MM.1S (cell line): ENCODE measurements at regions not wholly inside any gene's neighbourhood (a gene's known extent, or its start where the extent isn't known, plus 50 kb on each side); places are given as distances from the start of the nearest gene placed in this dataset.

Experiments
- EZH2 ChIP-seq: fragments of 300-600 bp; sonication (generic); optimal IDR thresholded peaks from 2 replicates; pipeline ENCODE3; 2017; ENCODE audit warnings: low read depth, mild to moderate bottlenecking, antibody characterized with exemption, low read length, mixed read lengths
- EZH2phosphoT487 ChIP-seq: fragments of 300-600 bp; sonication (generic); IDR thresholded peaks from 2 replicates; pipeline ENCODE4 v1.6.1; 2018; ENCODE audit warnings: antibody characterized with exemption, low read length
- TF ChIP-seq, protein P1 (sequence below): fragments of 300-600 bp; sonication (generic); IDR thresholded peaks from 2 replicates; pipeline ENCODE4 v1.5.1; 2016; ENCODE audit warnings: antibody characterized with exemption, low read length, mixed read lengths

GRCh38 chr20:53676987-53677386 lies 83.3 kb upstream of the ZNF217 start:
- TF ChIP-seq, protein P1, sequence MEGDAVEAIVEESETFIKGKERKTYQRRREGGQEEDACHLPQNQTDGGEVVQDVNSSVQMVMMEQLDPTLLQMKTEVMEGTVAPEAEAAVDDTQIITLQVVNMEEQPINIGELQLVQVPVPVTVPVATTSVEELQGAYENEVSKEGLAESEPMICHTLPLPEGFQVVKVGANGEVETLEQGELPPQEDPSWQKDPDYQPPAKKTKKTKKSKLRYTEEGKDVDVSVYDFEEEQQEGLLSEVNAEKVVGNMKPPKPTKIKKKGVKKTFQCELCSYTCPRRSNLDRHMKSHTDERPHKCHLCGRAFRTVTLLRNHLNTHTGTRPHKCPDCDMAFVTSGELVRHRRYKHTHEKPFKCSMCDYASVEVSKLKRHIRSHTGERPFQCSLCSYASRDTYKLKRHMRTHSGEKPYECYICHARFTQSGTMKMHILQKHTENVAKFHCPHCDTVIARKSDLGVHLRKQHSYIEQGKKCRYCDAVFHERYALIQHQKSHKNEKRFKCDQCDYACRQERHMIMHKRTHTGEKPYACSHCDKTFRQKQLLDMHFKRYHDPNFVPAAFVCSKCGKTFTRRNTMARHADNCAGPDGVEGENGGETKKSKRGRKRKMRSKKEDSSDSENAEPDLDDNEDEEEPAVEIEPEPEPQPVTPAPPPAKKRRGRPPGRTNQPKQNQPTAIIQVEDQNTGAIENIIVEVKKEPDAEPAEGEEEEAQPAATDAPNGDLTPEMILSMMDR: no peak
- no peak for TF ChIP-seq EZH2
- no peak for TF ChIP-seq EZH2phosphoT487
